Lung (tissue), 11 donors: ENCODE measurements at regions not wholly inside any gene's neighbourhood (a gene's known extent, or its start where the extent isn't known, plus 50 kb on each side); places are given as distances from the start of the nearest gene placed in this dataset.

ENCODE experiments used
- ATAC-seq: fragments of 200-7000 bp; cut with Tn5 transposase; one replicate; pipeline ENCODE4 v1.9.1; 2020; ENCODE audit warnings: moderate number of reproducible peaks; ENCODE audit not compliant: insufficient read depth, low FRiP score
- DNase-seq, 3 donors: peaks; one replicate each; pipeline ENCODE4 v3.0.0-alpha.2; 2013 to 2017
- H3K27ac ChIP-seq, 2 donors: one replicate each; pipeline ENCODE4 v1.5.1; 2013; ENCODE audit warnings: mild to moderate bottlenecking in 2 of 2, moderate library complexity in 2 of 2, control low read depth in 1 of 2, inconsistent platforms in 1 of 2, low read depth in 1 of 2, low read length in 1 of 2
- H3K27me3 ChIP-seq, 3 donors: one replicate each; pipeline ENCODE4 v1.5.1; 2013; ENCODE audit warnings: low read length in 2 of 3; ENCODE audit not compliant: control insufficient read depth in 3 of 3, insufficient read depth in 3 of 3
- H3K36me3 ChIP-seq, 4 donors: one replicate each; pipeline ENCODE4 v1.5.1; 2013; ENCODE audit warnings: low read length in 4 of 4, mild to moderate bottlenecking in 1 of 4, moderate library complexity in 1 of 4; ENCODE audit not compliant: control insufficient read depth in 4 of 4, insufficient read depth in 4 of 4
- H3K4me1 ChIP-seq, 5 donors: one replicate each; pipeline ENCODE4 v1.5.1; 2013; ENCODE audit warnings: low read length in 5 of 5, mild to moderate bottlenecking in 2 of 5, moderate library complexity in 1 of 5; ENCODE audit not compliant: control insufficient read depth in 5 of 5, insufficient read depth in 5 of 5
- H3K4me3 ChIP-seq: one replicate; pipeline ENCODE4 v1.5.1; 2013; ENCODE audit warnings: mild to moderate bottlenecking, control low read depth, moderate library complexity
- H3K9ac ChIP-seq, 2 donors: one replicate each; pipeline ENCODE4 v1.5.1; 2013; ENCODE audit warnings: low read length in 2 of 2, control low read depth in 1 of 2; ENCODE audit not compliant: insufficient read depth in 1 of 2
- H3K9me3 ChIP-seq, 4 donors: one replicate each; pipeline ENCODE4 v1.5.1; 2013; ENCODE audit warnings: low read length in 3 of 4, mild to moderate bottlenecking in 1 of 4, moderate library complexity in 1 of 4; ENCODE audit not compliant: control insufficient read depth in 4 of 4, insufficient read depth in 3 of 4
- CTCF ChIP-seq: IDR thresholded peaks from 2 replicates; pipeline ENCODE4 v1.5.1; 2012; ENCODE audit warnings: mild to moderate bottlenecking; ENCODE audit errors: control extremely low read depth, extremely low read depth
- WGBS, 2 donors: extraction: QIAGEN DNeasy Blood & Tissue Kit; methylation state at CpG; one replicate each; pipeline ENCODE4 v1.1.7; 2013; 5-methylcytosine and 5-hydroxymethylcytosine counted together
- donor health status: control.
- donor health status: control.
- donor health status: Bipolar disorder and iron deficiency.
- donor health status: healthy.
- donor health status: DM: yes; HTN: yes; CAD: no.

GRCh38 chr1:242692988-242693387 lies 168.5 kb upstream of the PLD5 start:
- Histone ChIP-seq H3K4me1 (peaks cover 0 to 2% (median 0%) of the 10 kb centered on the region in 5 donors), H3K9ac (no peak overlapping the region), H3K4me3 (no peak overlapping the region), H3K36me3 (no peaks in the 10 kb centered on the region), H3K27ac (no peak overlapping the region), H3K27me3 (no peaks in the 10 kb centered on the region), H3K9me3 (peaks cover 0 to 7% (median 0%) of the 10 kb centered on the region in 4 donors)
- TF ChIP-seq CTCF, result no peak
- DNase-seq, result no peak
- ATAC-seq, result no peak
- 78 to 83% methylated on average over 2 of the region's 2 CpGs for whole genome bisulfite sequencing, 2 donors

GRCh38 chr1:242691610-242691945 lies 167.1 kb upstream of the PLD5 start:
- Histone ChIP-seq H3K27ac (no peak overlapping the region), H3K4me3 (no peak overlapping the region), H3K27me3 (no peaks in the 10 kb centered on the region), H3K4me1 (peaks cover 0 to 2% (median 0%) of the 10 kb centered on the region in 5 donors), H3K9ac (no peak overlapping the region), H3K36me3 (no peaks in the 10 kb centered on the region), H3K9me3 (peaks cover 0 to 7% (median 0%) of the 10 kb centered on the region in 4 donors)
- DNase-seq (peak in 1 of 3 donors; percentile 1), ATAC-seq (no peak)
- TF ChIP-seq CTCF, result no peak
- WGBS, 2 donors, result 66 to 74% methylated on average over 2 of the region's 2 CpGs

GRCh38 chr1:242690849-242691609 lies 166.5 kb upstream of the PLD5 start:
- Histone ChIP-seq H3K36me3 (no peaks in the 10 kb centered on the region), H3K4me1 (peaks cover 0 to 2% (median 0%) of the 10 kb centered on the region in 5 donors), H3K27me3 (no peaks in the 10 kb centered on the region), H3K9me3 (peaks cover 0 to 7% (median 0%) of the 10 kb centered on the region in 4 donors), H3K9ac (no peak overlapping the region), H3K27ac (no peak overlapping the region), H3K4me3 (no peak overlapping the region)
- no peak for TF ChIP-seq CTCF
- DNase-seq (peak in 1 of 3 donors; percentile 3), ATAC-seq (no peak)
- 81 to 83% methylated on average over 8 of the region's 8 CpGs for WGBS, 2 donors
